ENCODE measurements at regions not wholly inside any gene's neighbourhood (a gene's known extent, or its start where the extent isn't known, plus 50 kb on each side); places are given as distances from the start of the nearest gene placed in this dataset.
"Not testable (repeated sequence)": the region's sequence is repeated elsewhere in the genome, so short reads cannot be mapped to it uniquely, and the experiment has no call there.

- no peak overlapping the region for H3K4me3 ChIP-seq
- CTCF ChIA-PET, result interaction anchor here (1.3 kb wide), 1 partner anchor 11 kb away, joined by 3 read pairs; no protein-coding TSS in a partner anchor
- POLR2A ChIA-PET, result no interaction called here
- DNase-seq (ENCODE audit: low read depth in 1 of 2, low spot score in 1 of 2) (no peak), FAIRE-seq (no peak), ATAC-seq (no peak)
- TF ChIP-seq RAD21 (conservative IDR thresholded peaks at IDR 0.05 in 1 of 2, IDR thresholded peaks at IDR 0.05 in 1 of 2), result no peak
- TF ChIP-seq REST (IDR thresholded peaks at IDR 0.05), result no peak
- TF ChIP-seq, protein P1, sequence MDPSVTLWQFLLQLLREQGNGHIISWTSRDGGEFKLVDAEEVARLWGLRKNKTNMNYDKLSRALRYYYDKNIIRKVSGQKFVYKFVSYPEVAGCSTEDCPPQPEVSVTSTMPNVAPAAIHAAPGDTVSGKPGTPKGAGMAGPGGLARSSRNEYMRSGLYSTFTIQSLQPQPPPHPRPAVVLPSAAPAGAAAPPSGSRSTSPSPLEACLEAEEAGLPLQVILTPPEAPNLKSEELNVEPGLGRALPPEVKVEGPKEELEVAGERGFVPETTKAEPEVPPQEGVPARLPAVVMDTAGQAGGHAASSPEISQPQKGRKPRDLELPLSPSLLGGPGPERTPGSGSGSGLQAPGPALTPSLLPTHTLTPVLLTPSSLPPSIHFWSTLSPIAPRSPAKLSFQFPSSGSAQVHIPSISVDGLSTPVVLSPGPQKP (IDR thresholded peaks at IDR 0.05; ENCODE audit: low read depth, low read length), result no peak
- no peak for TF ChIP-seq BHLHE40 (IDR thresholded peaks at IDR 0.05; ENCODE audit: low read depth, low read length)
- TF ChIP-seq HOXB5 (CRISPR knock-in tag; IDR thresholded peaks at IDR 0.05), result no peak
- TF ChIP-seq FOXS1 (CRISPR knock-in tag; IDR thresholded peaks at IDR 0.05), result no peak
- no peak for TF ChIP-seq CTCF (IDR thresholded peaks at IDR 0.05)
- TF ChIP-seq ZNF302 (CRISPR knock-in tag; IDR thresholded peaks at IDR 0.05), result no peak
- TF ChIP-seq USF2 (IDR thresholded peaks at IDR 0.05), result no peak
- TF ChIP-seq NFE2L2 (conservative IDR thresholded peaks at IDR 0.05; ENCODE audit: low read length), result no peak
- TF ChIP-seq MAZ (IDR thresholded peaks at IDR 0.05; ENCODE audit: borderline replicate concordance, low read depth, low read length), result no peak
- TF ChIP-seq CHD4 (IDR thresholded peaks at IDR 0.05; ENCODE audit: borderline replicate concordance), result no peak
- TF ChIP-seq, protein P2, sequence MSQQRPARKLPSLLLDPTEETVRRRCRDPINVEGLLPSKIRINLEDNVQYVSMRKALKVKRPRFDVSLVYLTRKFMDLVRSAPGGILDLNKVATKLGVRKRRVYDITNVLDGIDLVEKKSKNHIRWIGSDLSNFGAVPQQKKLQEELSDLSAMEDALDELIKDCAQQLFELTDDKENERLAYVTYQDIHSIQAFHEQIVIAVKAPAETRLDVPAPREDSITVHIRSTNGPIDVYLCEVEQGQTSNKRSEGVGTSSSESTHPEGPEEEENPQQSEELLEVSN (IDR thresholded peaks at IDR 0.05; ENCODE audit: borderline replicate concordance, low read depth), result no peak
- TF ChIP-seq RARB (CRISPR knock-in tag; IDR thresholded peaks at IDR 0.05), result no peak
- no peak for TF ChIP-seq POLR2A (IDR thresholded peaks at IDR 0.05; ENCODE audit: low read length)
- no peak for TF ChIP-seq FOSL2 (IDR thresholded peaks at IDR 0.05)
- no peak for TF ChIP-seq FOSL2 (CRISPR knock-in tag; IDR thresholded peaks at IDR 0.05)
- no peak for TF ChIP-seq CBX8 (IDR thresholded peaks at IDR 0.05)
- no peak for TF ChIP-seq RFX5 (IDR thresholded peaks at IDR 0.05)
- TF ChIP-seq CBX2 (IDR thresholded peaks at IDR 0.05; ENCODE audit: borderline replicate concordance, low read depth), result no peak
- TF ChIP-seq KDM5A (IDR thresholded peaks at IDR 0.05), result no peak
- H3K4me1 ChIP-seq, result peaks cover 1% of the 10 kb centered on the region; the same call in 2 of the 3 replicates
- WGBS (ENCODE audit: missing lambda C conversion rate), result 48% methylated on average over 7 of the region's 7 CpGs
- no peak overlapping the region for H3K27ac ChIP-seq
- no peaks in the 10 kb centered on the region for H3K9me3 ChIP-seq
- no peak overlapping the region for H3K4me2 ChIP-seq
These were observed 53.0 kb downstream of the ACTBL2 start for GRCh38 chr5:57429513-57430120.

- not testable (repeated sequence) for FAIRE-seq
These were observed 53.6 kb downstream of the ACTBL2 start for GRCh38 chr5:57429021-57429420.

More at GRCh38 chr5:57429021-57429420, 53.6 kb downstream of the ACTBL2 start:
- ATAC-seq; DNase-seq (ENCODE audit: low read depth in 1 of 2, low spot score in 1 of 2); H3K4me3 ChIP-seq; H3K4me2 ChIP-seq; H3K4me1 ChIP-seq; H3K27ac ChIP-seq; CTCF ChIA-PET; H3K9me3 ChIP-seq; POLR2A ChIA-PET: not testable (repeated sequence)
- 53% methylated on average over 2 of the region's 2 CpGs for WGBS (ENCODE audit: missing lambda C conversion rate)
